ENCODE measurements at regions not wholly inside any gene's neighbourhood (a gene's known extent, or its start where the extent isn't known, plus 50 kb on each side); places are given as distances from the start of the nearest gene placed in this dataset.

GRCh38 chr15:47950447-47950846 lies 170.3 kb upstream of the SLC24A5 start (continued):
- TF ChIP-seq ERG (CRISPR knock-in tag; IDR thresholded peaks at IDR 0.05), result no peak
- no peak for TF ChIP-seq NR1H2 (CRISPR knock-in tag; IDR thresholded peaks at IDR 0.05)
- TF ChIP-seq MYBL2 (CRISPR knock-in tag; IDR thresholded peaks at IDR 0.05), result no peak
- no peak for TF ChIP-seq NR3C1 (CRISPR knock-in tag; conservative IDR thresholded peaks at IDR 0.05; ENCODE audit: low read depth)
- TF ChIP-seq ETV6 (CRISPR knock-in tag; IDR thresholded peaks at IDR 0.05), result no peak

- POLR2A ChIA-PET, result no interaction called here
- Mint-ChIP-seq H3K27me3 (ENCODE audit: low read depth) (no peaks in the 10 kb centered on the region), H3K4me1 (peaks cover 28% of the 10 kb centered on the region), H3K36me3 (no peaks in the 10 kb centered on the region), H3K27ac (no peak overlapping the region), H3K9me3 (peaks cover 2% of the 10 kb centered on the region; the same call in 1 of the 2 replicates), H3K4me3 (no peak overlapping the region)
- no peak for DNase-seq (ENCODE audit: low spot score)
- CTCF ChIA-PET, result interaction anchor here (1.5 to 2.1 kb wide), 2 partner anchors 37 to 39 kb away, joined by 3 to 11 read pairs; no protein-coding TSS in a partner anchor
- TF ChIP-seq JAZF1 (CRISPR knock-in tag; IDR thresholded peaks at IDR 0.05), result no peak
- no peak for TF ChIP-seq FOXJ3 (CRISPR knock-in tag; IDR thresholded peaks at IDR 0.05; ENCODE audit: borderline replicate concordance)
- no peak for TF ChIP-seq SMAD4 (CRISPR knock-in tag; IDR thresholded peaks at IDR 0.05)
- no peak for TF ChIP-seq ZNF232 (CRISPR knock-in tag; IDR thresholded peaks at IDR 0.05)
- no peak for TF ChIP-seq NFE2L1 (CRISPR knock-in tag; IDR thresholded peaks at IDR 0.05)
- no peak for TF ChIP-seq USF1 (CRISPR knock-in tag; IDR thresholded peaks at IDR 0.05)
- TF ChIP-seq ZNF416 (CRISPR knock-in tag; IDR thresholded peaks at IDR 0.05), result no peak
- TF ChIP-seq GTF2I (CRISPR knock-in tag; conservative IDR thresholded peaks at IDR 0.05), result no peak
- no peak for TF ChIP-seq NFYB (CRISPR knock-in tag; conservative IDR thresholded peaks at IDR 0.05; ENCODE audit: low read depth)
- no peak for TF ChIP-seq ESRRA (CRISPR knock-in tag; IDR thresholded peaks at IDR 0.05; ENCODE audit: borderline replicate concordance)
- no peak for TF ChIP-seq HMGA2 (CRISPR knock-in tag; IDR thresholded peaks at IDR 0.05)
- TF ChIP-seq PREB (CRISPR knock-in tag; IDR thresholded peaks at IDR 0.05; ENCODE audit: borderline replicate concordance), result no peak
- TF ChIP-seq ZNF281 (CRISPR knock-in tag; IDR thresholded peaks at IDR 0.05), result no peak
- no peak for TF ChIP-seq NR2C2 (CRISPR knock-in tag; IDR thresholded peaks at IDR 0.05)
- ATAC-seq, result no peak
Measured at GRCh38 chr15:47951781-47952180, 169.0 kb upstream of the SLC24A5 start.

GRCh38 chr15:47954196-47954595 lies 166.6 kb upstream of the SLC24A5 start:
- Mint-ChIP-seq H3K4me1 (peaks cover 28% of the 10 kb centered on the region), H3K4me3 (no peak overlapping the region), H3K27me3 (ENCODE audit: low read depth) (no peaks in the 10 kb centered on the region), H3K27ac (no peak overlapping the region), H3K36me3 (no peaks in the 10 kb centered on the region), H3K9me3 (no peaks in the 10 kb centered on the region)
- CTCF ChIA-PET, result interaction anchor here (0.5 to 1.6 kb wide), 5 partner anchors 9 to 131 kb away, joined by 3 to 7 read pairs (median 4); no protein-coding TSS in a partner anchor
- POLR2A ChIA-PET, result no interaction called here
- DNase-seq (ENCODE audit: low spot score) (no peak), ATAC-seq (no peak)
- TF ChIP-seq ZNF138 (CRISPR knock-in tag; conservative IDR thresholded peaks at IDR 0.05), result no peak
- TF ChIP-seq ZNF423 (CRISPR knock-in tag; IDR thresholded peaks at IDR 0.05), result no peak
- TF ChIP-seq NR3C1 (CRISPR knock-in tag; conservative IDR thresholded peaks at IDR 0.05; ENCODE audit: low read depth), result no peak
- no peak for TF ChIP-seq NFYB (CRISPR knock-in tag; conservative IDR thresholded peaks at IDR 0.05; ENCODE audit: low read depth)
- no peak for TF ChIP-seq ZNF121 (CRISPR knock-in tag; IDR thresholded peaks at IDR 0.05)
- TF ChIP-seq GABPB1 (CRISPR knock-in tag; IDR thresholded peaks at IDR 0.05), result no peak
- no peak for TF ChIP-seq ZNF263 (CRISPR knock-in tag; IDR thresholded peaks at IDR 0.05; ENCODE audit: low read depth)
- no peak for TF ChIP-seq ZNF532 (CRISPR knock-in tag; IDR thresholded peaks at IDR 0.05; ENCODE audit: borderline replicate concordance)
- TF ChIP-seq MAX (CRISPR knock-in tag; IDR thresholded peaks at IDR 0.05), result no peak
